ENCODE measurements at regions not wholly inside any gene's neighbourhood (a gene's known extent, or its start where the extent isn't known, plus 50 kb on each side); places are given as distances from the start of the nearest gene placed in this dataset.

GRCh38 chr3:117404730-117405129 is 695.2 kb downstream of the TUSC7 start:
- no peaks in the 10 kb centered on the region for H3K36me3 ChIP-seq
- H3K4me1 ChIP-seq = no peaks in the 10 kb centered on the region
- TF ChIP-seq POLR2AphosphoS5 (IDR thresholded peaks at IDR 0.05) (no peak), EP300 (IDR thresholded peaks at IDR 0.05) (no peak)
- peak in 1 of 2 donors; percentile 22 for DNase-seq
- intact Hi-C loops (cut with DNase I; ENCODE audit: low total_unique reads) = no loop called here
- no peak overlapping the region for H3K27ac ChIP-seq
- H3K4me3 ChIP-seq = no peak overlapping the region
- H3K27me3 ChIP-seq = no peaks in the 10 kb centered on the region
- WGBS, 5 donors = 62 to 76% (median 73%) methylated on average over 2 of the region's 2 CpGs
- H3K9me3 ChIP-seq = no peaks in the 10 kb centered on the region

- intact Hi-C loops (cut with DNase I; ENCODE audit: low total_unique reads) = no loop called here
Observed at GRCh38 chr3:117405359-117405758, 695.8 kb downstream of the TUSC7 start.

GRCh38 chr3:117407317-117407716 is 697.7 kb downstream of the TUSC7 start:
- TF ChIP-seq POLR2A (IDR thresholded peaks at IDR 0.05) (no peak), CTCF (IDR thresholded peaks at IDR 0.05) (peak in 2 of 7 experiments; percentile 14 to 29)
- Histone ChIP-seq H3K27me3 (no peaks in the 10 kb centered on the region), H3K27ac (no peak overlapping the region), H3K9me3 (no peaks in the 10 kb centered on the region), H3K4me3 (no peak overlapping the region), H3K4me1 (no peaks in the 10 kb centered on the region), H3K36me3 (no peaks in the 10 kb centered on the region)
- peak in 1 of 2 donors; percentile 56 for DNase-seq
- intact Hi-C loops (cut with DNase I; ENCODE audit: low total_unique reads) = no loop called here

More at GRCh38 chr3:117405359-117405758, 695.8 kb downstream of the TUSC7 start:
- H3K36me3 ChIP-seq = no peaks in the 10 kb centered on the region
- H3K9me3 ChIP-seq = no peaks in the 10 kb centered on the region
- H3K27me3 ChIP-seq = no peaks in the 10 kb centered on the region
- H3K27ac ChIP-seq = no peak overlapping the region
- TF ChIP-seq CTCF (IDR thresholded peaks at IDR 0.05) (no peak), EP300 (IDR thresholded peaks at IDR 0.05) (no peak), POLR2A (IDR thresholded peaks at IDR 0.05) (no peak), POLR2AphosphoS5 (IDR thresholded peaks at IDR 0.05) (no peak)
- H3K4me3 ChIP-seq = no peak overlapping the region
- 15 to 38% (median 30%) methylated on average over 1 of the region's 1 CpG for WGBS, 5 donors
- DNase-seq = no peak
- no peaks in the 10 kb centered on the region for H3K4me1 ChIP-seq

- no peaks in the 10 kb centered on the region for H3K9me3 ChIP-seq
- H3K4me1 ChIP-seq = no peaks in the 10 kb centered on the region
- H3K27me3 ChIP-seq = no peaks in the 10 kb centered on the region
- no peak overlapping the region for H3K4me3 ChIP-seq
- H3K36me3 ChIP-seq = no peaks in the 10 kb centered on the region
- TF ChIP-seq CTCF (IDR thresholded peaks at IDR 0.05) (no peak), POLR2A (IDR thresholded peaks at IDR 0.05) (no peak), EP300 (IDR thresholded peaks at IDR 0.05) (no peak), POLR2AphosphoS5 (IDR thresholded peaks at IDR 0.05) (no peak)
- intact Hi-C loops (cut with DNase I; ENCODE audit: low total_unique reads) = no loop called here
- no peak for DNase-seq
- no peak overlapping the region for H3K27ac ChIP-seq
Observed at GRCh38 chr3:117408811-117409210, 699.2 kb downstream of the TUSC7 start.

GRCh38 chr3:117409256-117409655 is 699.7 kb downstream of the TUSC7 start:
- no peaks in the 10 kb centered on the region for H3K27me3 ChIP-seq
- no peaks in the 10 kb centered on the region for H3K36me3 ChIP-seq
- intact Hi-C loops (cut with DNase I; ENCODE audit: low total_unique reads) = no loop called here
- no peaks in the 10 kb centered on the region for H3K4me1 ChIP-seq
- no peak overlapping the region for H3K27ac ChIP-seq
- TF ChIP-seq POLR2AphosphoS5 (IDR thresholded peaks at IDR 0.05) (no peak), EP300 (IDR thresholded peaks at IDR 0.05) (no peak), CTCF (IDR thresholded peaks at IDR 0.05) (no peak), POLR2A (IDR thresholded peaks at IDR 0.05) (no peak)
- DNase-seq = no peak
- H3K9me3 ChIP-seq = no peaks in the 10 kb centered on the region
- WGBS, 5 donors = 75 to 86% (median 79%) methylated on average over 1 of the region's 1 CpG
- no peak overlapping the region for H3K4me3 ChIP-seq
